ENCODE measurements at regions not wholly inside any gene's neighbourhood (a gene's known extent, or its start where the extent isn't known, plus 50 kb on each side); places are given as distances from the start of the nearest gene placed in this dataset.

- TF ChIP-seq, protein P1, sequence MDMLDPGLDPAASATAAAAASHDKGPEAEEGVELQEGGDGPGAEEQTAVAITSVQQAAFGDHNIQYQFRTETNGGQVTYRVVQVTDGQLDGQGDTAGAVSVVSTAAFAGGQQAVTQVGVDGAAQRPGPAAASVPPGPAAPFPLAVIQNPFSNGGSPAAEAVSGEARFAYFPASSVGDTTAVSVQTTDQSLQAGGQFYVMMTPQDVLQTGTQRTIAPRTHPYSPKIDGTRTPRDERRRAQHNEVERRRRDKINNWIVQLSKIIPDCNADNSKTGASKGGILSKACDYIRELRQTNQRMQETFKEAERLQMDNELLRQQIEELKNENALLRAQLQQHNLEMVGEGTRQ (CRISPR knock-in tag; IDR thresholded peaks at IDR 0.05), result no peak
- TF ChIP-seq, protein P2, sequence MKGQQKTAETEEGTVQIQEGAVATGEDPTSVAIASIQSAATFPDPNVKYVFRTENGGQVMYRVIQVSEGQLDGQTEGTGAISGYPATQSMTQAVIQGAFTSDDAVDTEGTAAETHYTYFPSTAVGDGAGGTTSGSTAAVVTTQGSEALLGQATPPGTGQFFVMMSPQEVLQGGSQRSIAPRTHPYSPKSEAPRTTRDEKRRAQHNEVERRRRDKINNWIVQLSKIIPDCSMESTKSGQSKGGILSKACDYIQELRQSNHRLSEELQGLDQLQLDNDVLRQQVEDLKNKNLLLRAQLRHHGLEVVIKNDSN (CRISPR knock-in tag; IDR thresholded peaks at IDR 0.05), result no peak
Observed at GRCh38 chr5:24850926-24851486, 206.2 kb upstream of the CDH10 start.

All from WTC11 (cell line).